PFSK-1 (cell line): ENCODE measurements at regions not wholly inside any gene's neighbourhood (a gene's known extent, or its start where the extent isn't known, plus 50 kb on each side); places are given as distances from the start of the nearest gene placed in this dataset.

Experiments
- FOXP2 ChIP-seq: optimal IDR thresholded peaks from 2 replicates; pipeline ENCODE3; 2011; ENCODE audit warnings: borderline replicate concordance, control low read depth, inconsistent platforms; ENCODE audit not compliant: insufficient read depth; ENCODE audit errors: extremely low read length, extremely low read depth
- POLR2AphosphoS5 ChIP-seq: IDR thresholded peaks from 2 replicates; pipeline ENCODE4 v1.6.1; 2012; ENCODE audit warnings: low read depth, mild to moderate bottlenecking, control low read depth, low read length, moderate library complexity
- SIN3A ChIP-seq: IDR thresholded peaks from 2 replicates; pipeline ENCODE4 v1.6.1; 2012; ENCODE audit warnings: mild to moderate bottlenecking, low read length, moderate library complexity, borderline replicate concordance; ENCODE audit not compliant: insufficient read depth
- TAF1 ChIP-seq: IDR thresholded peaks from 2 replicates; pipeline ENCODE4 v1.6.1; 2012; ENCODE audit warnings: low read length, control low read depth, borderline replicate concordance; ENCODE audit not compliant: insufficient read depth
- TF ChIP-seq, protein P1 (sequence below), 2 experiments: IDR thresholded peaks; 2 replicates each; pipeline versions ENCODE4 v1.6.1 to v1.8.0; 2011 to 2012; ENCODE audit warnings: low read depth in 2 of 2, low read length in 2 of 2, control low read depth in 1 of 2, inconsistent platforms in 1 of 2, mild to moderate bottlenecking in 1 of 2, moderate library complexity in 1 of 2; ENCODE audit not compliant: insufficient read depth in 1 of 2

DNA sequence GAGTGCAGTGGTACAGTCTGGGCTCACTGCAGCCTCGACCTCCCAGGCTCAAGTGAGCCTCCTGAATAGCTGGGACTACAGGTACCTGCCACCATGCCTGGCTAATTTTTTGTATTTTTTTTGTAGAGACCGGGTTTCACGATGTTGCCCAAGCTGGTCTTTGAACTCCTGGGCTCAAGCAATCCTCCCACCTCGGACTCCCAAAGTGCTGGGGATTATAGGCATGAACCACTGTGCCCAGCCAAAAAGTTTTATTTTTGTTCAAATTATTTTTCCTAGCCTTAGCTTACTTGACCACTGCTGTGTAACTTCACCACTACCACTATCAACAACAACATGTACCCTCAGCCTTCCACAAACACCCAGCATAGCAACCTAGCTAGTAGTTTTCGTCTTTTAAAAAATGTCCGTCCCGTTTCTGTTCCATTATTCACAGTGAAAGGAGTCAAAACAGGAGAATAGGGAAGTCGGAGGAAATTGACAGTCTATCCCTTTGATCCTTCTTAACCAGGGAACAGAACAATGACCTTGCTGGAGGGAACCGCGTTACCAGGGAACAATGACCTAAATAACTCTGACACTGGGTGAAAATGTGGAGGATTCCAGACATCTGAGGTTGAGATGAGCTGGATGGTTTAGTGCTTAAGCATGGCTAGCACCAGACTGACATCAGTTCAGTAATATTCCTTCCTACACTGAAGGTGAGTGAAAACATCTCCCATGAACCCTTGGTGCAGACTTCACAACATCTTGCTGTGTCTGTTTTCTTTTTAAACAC, 69.2 kb upstream of the ARL4C start:
- TF ChIP-seq, protein P1, sequence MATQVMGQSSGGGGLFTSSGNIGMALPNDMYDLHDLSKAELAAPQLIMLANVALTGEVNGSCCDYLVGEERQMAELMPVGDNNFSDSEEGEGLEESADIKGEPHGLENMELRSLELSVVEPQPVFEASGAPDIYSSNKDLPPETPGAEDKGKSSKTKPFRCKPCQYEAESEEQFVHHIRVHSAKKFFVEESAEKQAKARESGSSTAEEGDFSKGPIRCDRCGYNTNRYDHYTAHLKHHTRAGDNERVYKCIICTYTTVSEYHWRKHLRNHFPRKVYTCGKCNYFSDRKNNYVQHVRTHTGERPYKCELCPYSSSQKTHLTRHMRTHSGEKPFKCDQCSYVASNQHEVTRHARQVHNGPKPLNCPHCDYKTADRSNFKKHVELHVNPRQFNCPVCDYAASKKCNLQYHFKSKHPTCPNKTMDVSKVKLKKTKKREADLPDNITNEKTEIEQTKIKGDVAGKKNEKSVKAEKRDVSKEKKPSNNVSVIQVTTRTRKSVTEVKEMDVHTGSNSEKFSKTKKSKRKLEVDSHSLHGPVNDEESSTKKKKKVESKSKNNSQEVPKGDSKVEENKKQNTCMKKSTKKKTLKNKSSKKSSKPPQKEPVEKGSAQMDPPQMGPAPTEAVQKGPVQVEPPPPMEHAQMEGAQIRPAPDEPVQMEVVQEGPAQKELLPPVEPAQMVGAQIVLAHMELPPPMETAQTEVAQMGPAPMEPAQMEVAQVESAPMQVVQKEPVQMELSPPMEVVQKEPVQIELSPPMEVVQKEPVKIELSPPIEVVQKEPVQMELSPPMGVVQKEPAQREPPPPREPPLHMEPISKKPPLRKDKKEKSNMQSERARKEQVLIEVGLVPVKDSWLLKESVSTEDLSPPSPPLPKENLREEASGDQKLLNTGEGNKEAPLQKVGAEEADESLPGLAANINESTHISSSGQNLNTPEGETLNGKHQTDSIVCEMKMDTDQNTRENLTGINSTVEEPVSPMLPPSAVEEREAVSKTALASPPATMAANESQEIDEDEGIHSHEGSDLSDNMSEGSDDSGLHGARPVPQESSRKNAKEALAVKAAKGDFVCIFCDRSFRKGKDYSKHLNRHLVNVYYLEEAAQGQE (IDR thresholded peaks at IDR 0.05; ENCODE audit: insufficient read depth in 1 of 2, low read depth in 2 of 2, low read length in 2 of 2), result no peak
- TF ChIP-seq POLR2AphosphoS5 (no peak), TAF1 (no peak), SIN3A (no peak), FOXP2 (no peak)
